SK-N-MC (cell line): ENCODE measurements at regions not wholly inside any gene's neighbourhood (a gene's known extent, or its start where the extent isn't known, plus 50 kb on each side); places are given as distances from the start of the nearest gene placed in this dataset.

ENCODE experiments used
- EZH2 ChIP-seq: fragments of 200-600 bp; sonication (generic); IDR thresholded peaks from one replicate; pipeline ENCODE4 v1.6.1; 2017; ENCODE audit warnings: antibody characterized with exemption
- FOXP2 ChIP-seq: optimal IDR thresholded peaks from 2 replicates; pipeline ENCODE3; 2011; ENCODE audit warnings: mild to moderate bottlenecking, moderate library complexity; ENCODE audit not compliant: insufficient read depth; ENCODE audit errors: extremely low read length, control extremely low read depth
- POLR2AphosphoS5 ChIP-seq: IDR thresholded peaks from 2 replicates; pipeline ENCODE4 v1.6.1; 2012; ENCODE audit warnings: mild to moderate bottlenecking, low read depth, low read length, borderline replicate concordance

GRCh38 chr15:62610265-62610869, 432.2 kb upstream of the TPM1 start:
- TF ChIP-seq POLR2AphosphoS5 (no peak), EZH2 (no peak), FOXP2 (no peak)
